HG03103 (cell line): ENCODE measurements at regions not wholly inside any gene's neighbourhood (a gene's known extent, or its start where the extent isn't known, plus 50 kb on each side); places are given as distances from the start of the nearest gene placed in this dataset.
"Not testable (repeated sequence)": the region's sequence is repeated elsewhere in the genome, so short reads cannot be mapped to it uniquely, and the experiment has no call there.

ENCODE experiments used
- ATAC-seq: cut with Tn5 transposase; IDR thresholded peaks from one replicate; pipeline ENCODE4 v1.9.1; 2021; ENCODE audit warnings: low read depth; ENCODE audit not compliant: unreplicated experiment

GRCh38 chr3:72085036-72085435 is 300.1 kb upstream of the PROK2 start:
- ATAC-seq, result no peak

DNA sequence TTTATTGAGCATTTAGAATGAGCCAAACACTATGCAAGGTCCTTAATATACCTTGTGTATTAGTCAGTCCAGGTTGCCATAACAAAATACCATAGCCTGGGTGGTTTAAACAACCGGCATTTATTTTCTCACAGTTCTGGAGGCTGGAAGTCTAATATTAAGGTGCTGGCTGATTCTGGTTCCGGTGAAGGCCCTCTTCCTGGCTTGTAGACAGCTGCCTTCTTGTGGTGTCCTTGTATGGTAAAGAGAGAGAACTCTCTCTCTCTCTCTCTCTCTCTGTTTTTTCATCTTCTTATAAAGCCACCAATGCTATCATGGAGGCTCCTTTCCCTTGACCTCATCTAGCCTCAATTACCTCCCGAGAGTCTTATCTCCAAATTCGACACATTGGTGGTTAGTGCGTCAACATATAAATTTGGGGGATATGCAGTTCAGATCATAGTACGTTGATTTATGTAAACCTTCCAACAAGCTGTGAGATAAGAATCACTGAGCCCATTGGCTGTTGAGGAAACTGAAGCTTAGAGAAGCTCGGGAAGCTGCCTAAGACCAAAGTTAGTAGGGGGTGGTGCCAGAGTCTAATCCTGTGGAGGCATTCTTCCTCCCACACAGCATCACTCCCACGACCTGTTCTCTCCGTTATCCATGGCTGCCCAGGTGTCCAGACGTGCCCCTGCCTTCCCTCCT is 298.0 kb upstream of the PROK2 start:
- ATAC-seq, result peak; percentile 9

DNA sequence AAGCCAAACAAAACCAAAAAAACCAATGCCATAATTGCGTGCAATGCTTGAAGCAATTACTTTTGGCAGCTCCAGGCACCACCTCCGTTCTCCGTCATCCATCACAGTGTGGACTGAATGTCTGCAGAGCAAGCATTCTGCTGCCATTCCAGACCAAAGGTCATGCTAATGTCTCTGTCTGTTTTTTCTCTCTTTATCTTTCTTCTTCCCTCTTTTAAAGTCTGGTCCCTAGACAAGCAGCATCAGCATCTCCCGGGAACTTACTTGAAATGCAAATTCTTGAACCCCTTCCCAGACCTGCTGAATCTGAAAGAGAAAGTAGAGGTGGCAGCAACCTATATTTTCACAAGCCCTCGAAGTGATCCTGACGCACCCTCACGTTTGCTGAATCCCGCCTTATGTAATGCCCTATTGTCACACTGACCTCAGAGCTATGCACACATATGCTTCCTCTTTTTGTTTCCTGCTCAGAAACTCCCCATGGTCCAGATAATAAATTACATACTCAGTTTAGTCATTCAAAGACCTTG is 297.3 kb upstream of the PROK2 start:
- peak; percentile 48 for ATAC-seq

- no peak for ATAC-seq
Observed at GRCh38 chr3:72081471-72082185, 296.7 kb upstream of the PROK2 start.

GRCh38 chr3:72080800-72081199 is 295.9 kb upstream of the PROK2 start:
- ATAC-seq, result no peak

DNA sequence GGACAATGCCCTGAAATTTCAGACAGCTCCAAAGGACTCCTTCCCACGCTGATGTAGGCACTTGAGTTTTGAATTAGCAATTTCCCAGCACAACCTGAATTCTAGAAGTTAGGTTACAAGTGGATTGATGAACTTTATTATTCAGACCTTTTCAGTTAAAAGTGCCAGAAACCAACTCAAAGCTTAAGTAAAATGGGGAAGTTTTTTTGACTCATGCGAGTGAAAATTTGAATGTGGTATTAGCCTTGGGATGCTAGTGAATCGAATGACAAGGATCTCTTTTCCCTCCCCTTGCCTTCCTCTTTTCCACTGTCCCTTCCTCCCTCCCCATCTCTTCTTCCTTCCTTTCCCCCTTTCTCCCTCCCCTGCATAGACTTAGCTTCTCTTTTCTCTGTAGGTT is 295.1 kb upstream of the PROK2 start:
- ATAC-seq, result no peak

GRCh38 chr3:72079369-72079872 is 294.5 kb upstream of the PROK2 start:
- ATAC-seq, result no peak

DNA sequence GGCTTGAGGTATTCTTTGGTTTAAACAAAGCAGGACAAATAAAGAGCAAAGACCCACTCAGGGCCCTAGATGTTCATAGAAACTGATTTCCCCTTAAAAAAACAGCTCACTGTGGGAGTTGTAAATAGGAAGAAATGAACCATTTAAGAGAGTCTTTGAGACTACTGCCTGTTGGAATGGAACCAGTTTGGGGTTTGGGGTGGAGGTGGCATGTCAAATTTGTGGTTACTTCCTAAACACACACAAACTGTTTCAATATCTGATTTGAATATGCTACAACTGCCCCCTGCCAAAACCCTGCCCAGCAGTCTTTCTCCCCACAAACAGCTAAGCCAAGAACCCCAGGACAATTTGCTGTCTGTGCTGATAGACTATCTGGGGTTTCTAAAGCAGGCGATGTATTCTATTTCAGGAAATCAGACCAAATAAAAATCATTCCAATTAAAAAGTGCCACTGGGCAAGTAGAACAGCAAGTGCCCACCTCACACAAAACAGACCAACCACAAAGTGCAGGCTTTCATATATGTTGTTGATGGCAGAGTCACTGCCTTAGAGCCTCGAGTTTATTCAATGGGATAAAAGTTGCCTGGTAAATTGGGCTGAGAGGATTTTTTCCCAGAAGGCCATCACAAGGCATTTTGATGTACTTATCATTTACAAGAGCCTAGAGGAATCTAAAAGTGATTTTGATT is 293.9 kb upstream of the PROK2 start:
- no peak for ATAC-seq

DNA sequence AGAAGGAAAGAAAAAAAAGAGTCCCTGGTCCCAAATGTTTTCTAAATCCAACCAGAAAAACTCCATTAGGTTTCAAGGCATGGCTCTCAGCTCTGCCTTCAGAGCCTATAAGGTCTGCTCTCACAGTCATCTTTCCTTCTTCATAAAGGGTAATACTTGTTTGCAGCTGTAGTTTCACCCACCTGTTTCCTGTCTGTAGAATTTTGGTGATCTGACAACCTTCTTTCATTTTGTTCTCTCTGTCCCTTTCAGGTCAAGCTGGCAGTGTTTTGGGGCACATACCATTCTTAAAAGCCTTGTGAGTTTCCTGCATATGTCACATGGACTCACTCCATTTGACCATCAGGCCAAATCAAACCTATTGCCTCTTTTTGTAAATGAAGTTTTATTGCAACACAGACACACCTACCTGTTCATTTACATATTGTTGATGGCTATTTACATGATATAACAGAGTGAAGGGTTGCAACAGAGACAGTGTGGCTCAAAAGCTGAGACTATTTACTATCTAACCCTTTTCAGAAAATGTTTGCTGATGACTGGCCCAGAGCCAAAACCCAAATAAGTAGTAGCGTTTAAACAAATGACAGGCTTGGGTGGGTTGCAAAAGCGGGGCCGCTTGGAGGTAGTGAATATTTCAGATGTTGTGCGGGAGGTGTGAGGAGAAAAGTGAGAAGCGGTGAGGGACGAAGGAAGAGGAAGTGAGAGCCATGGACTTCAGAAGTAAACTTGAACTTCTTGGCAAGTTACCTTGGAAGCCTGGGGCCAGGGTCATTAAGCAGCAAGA is 292.7 kb upstream of the PROK2 start:
- ATAC-seq, result peak; percentile 36

- not testable (repeated sequence) for ATAC-seq
Observed at GRCh38 chr3:72075848-72076247, 290.9 kb upstream of the PROK2 start.

DNA sequence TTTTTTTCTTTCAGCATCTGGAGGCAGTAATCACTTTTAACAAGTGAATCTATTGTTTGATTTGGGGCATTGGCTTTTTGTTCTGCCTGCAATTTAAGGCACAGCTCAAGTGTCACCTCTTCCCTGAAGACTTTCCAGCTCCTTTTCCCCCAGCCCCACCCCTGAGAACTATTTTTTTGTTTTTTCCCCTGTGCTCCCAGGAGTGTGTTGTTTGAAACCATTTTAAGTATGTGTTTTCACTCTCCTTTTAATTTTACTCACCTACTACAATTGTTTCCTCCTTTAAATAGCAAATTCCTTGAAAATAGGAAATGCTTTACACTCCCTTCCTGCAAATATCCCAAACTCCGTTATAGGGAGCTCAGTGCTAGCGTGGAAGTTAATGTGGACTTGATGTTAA is 286.7 kb upstream of the PROK2 start:
- ATAC-seq, result no peak

- ATAC-seq, result no peak
Observed at GRCh38 chr3:72070005-72070404, 285.1 kb upstream of the PROK2 start.

DNA sequence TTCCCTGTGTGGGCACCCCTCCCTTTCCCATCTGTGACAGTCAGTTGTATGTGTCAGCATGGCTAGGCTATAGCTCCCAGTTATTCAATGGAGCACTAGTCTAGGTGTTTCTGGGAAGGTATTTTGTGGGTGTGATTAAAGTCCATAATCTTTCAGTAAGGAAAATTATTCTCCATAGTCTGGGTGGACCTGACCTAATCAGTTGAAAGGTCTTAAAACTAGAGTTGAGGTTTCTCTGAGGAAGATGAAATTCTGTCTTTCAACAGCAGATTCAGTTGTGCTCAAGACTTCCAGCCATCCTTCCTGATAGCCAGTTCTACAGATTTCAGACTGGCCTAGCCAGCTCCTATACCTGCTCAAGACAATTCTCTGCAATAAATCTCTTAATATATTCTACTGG is 284.6 kb upstream of the PROK2 start:
- no peak for ATAC-seq

DNA sequence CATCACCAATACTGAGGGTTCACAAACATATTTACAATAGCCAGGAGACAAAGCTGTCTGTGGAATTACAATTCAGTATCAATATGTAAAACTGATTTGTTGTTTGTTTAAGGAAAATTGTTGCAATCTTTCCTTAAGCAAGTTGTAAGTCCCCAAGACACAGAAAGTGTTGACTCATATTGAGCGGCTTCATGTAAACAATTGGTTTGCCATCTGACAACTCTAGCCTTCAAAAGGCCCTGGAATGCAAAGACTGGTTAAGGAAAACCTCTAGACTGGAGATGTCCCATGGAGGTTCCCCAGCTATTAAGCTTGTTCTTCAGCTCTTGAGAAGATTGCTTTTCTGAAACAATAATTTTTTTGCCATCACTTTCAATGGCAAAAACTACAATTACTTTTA is 283.7 kb upstream of the PROK2 start:
- no peak for ATAC-seq

DNA sequence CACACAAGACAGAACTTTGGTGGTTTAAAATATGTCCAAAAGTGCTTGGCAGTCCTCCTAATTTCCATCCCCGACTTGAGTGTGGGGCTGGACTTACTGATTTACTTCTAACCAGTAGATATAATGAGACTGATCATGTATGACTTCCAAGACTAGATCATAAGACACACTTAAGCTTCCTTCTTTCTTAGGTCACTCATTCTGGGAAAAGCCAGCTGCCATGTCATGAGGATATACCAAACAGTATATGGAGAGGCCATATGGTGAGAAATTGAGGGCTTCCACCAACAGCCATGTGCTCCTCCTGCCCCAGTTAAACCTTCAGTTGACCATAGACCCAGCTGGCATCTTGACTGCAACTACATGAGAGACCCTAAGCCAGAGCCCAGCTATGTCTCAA is 282.8 kb upstream of the PROK2 start:
- ATAC-seq, result no peak

GRCh38 chr3:72065872-72066641 is 281.1 kb upstream of the PROK2 start:
- no peak for ATAC-seq

DNA sequence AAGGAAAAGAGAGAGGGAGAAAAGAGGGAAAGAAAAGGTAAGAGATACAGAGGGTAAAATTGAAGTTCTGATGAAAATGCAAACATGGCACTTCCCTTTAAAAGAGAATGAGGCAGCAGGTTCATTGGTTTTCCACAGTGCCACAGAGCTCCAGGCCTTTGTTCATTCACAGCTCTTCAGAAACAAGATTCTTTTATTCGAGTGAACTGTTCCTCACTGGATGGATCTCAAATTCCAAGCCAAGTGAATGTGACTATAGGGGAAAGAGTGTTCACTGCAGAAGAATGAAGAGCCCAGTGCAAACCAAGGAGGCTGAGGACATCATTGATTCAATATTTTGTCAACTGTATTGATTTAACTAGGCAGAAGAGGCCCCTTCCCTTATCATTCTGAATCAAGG is 280.3 kb upstream of the PROK2 start:
- ATAC-seq, result no peak

DNA sequence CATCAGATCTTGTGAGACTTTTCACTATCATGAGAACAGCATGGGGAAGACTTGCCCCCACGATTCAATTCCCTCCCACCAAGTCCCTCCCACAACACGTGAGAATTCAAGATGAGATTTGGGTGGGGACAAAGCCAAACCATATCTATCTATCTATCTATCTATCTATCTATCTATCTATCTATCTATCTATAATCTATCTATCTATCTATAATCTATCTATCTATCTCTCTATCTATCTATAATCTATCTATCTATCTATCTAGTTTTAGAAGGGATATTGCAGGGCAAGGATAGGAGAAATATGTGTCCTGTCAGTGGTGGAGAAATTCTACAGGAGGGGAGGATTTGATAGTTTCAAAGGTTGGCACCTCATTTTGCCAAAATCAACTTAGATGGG is 279.8 kb upstream of the PROK2 start:
- not testable (repeated sequence) for ATAC-seq

GRCh38 chr3:72062017-72062416 is 277.1 kb upstream of the PROK2 start:
- ATAC-seq, result no peak
